Effector CD8-positive, alpha-beta T cell (primary cell): ENCODE measurements at regions not wholly inside any gene's neighbourhood (a gene's known extent, or its start where the extent isn't known, plus 50 kb on each side); places are given as distances from the start of the nearest gene placed in this dataset.

Source experiments
- DNase-seq: peaks from one replicate; lab custom pipeline; 2025; lab: John Stamatoyannopoulos, UW

- no peak for DNase-seq
These were observed 299.5 kb downstream of the PRL start for GRCh38 chr6:21997119-21998037.

GRCh38 chr6:21998582-21998981 is 298.3 kb downstream of the PRL start:
- no peak for DNase-seq

- no peak for DNase-seq
These were observed 297.8 kb downstream of the PRL start for GRCh38 chr6:21999012-21999528.

- DNase-seq: no peak
These were observed 297.1 kb downstream of the PRL start for GRCh38 chr6:21999741-22000140.

- no peak for DNase-seq
These were observed 295.3 kb downstream of the PRL start for GRCh38 chr6:22001396-22002027.

GRCh38 chr6:22003287-22003686 is 293.5 kb downstream of the PRL start:
- DNase-seq: no peak

GRCh38 chr6:22006795-22007194 is 290.0 kb downstream of the PRL start:
- no peak for DNase-seq

GRCh38 chr6:22007469-22007868 is 289.4 kb downstream of the PRL start:
- DNase-seq: no peak

- no peak for DNase-seq
These were observed 288.5 kb downstream of the PRL start for GRCh38 chr6:22008248-22008836.

- DNase-seq: no peak
These were observed 286.7 kb downstream of the PRL start for GRCh38 chr6:22010102-22010501.

- DNase-seq: no peak
These were observed 281.6 kb downstream of the PRL start for GRCh38 chr6:22015216-22015615.

GRCh38 chr6:22015944-22016343 is 280.9 kb downstream of the PRL start:
- no peak for DNase-seq

GRCh38 chr6:22017272-22017671 is 279.6 kb downstream of the PRL start:
- no peak for DNase-seq

- DNase-seq: no peak
These were observed 279.1 kb downstream of the PRL start for GRCh38 chr6:22017766-22018165.

GRCh38 chr6:22019857-22020256 is 277.0 kb downstream of the PRL start:
- no peak for DNase-seq

- DNase-seq: no peak
These were observed 276.4 kb downstream of the PRL start for GRCh38 chr6:22020299-22021003.

- DNase-seq: no peak
These were observed 274.9 kb downstream of the PRL start for GRCh38 chr6:22021966-22022365.

- DNase-seq: no peak
These were observed 272.9 kb downstream of the PRL start for GRCh38 chr6:22023937-22024336.

- no peak for DNase-seq
These were observed 271.8 kb downstream of the PRL start for GRCh38 chr6:22024973-22025467.

GRCh38 chr6:22025468-22026163 is 271.2 kb downstream of the PRL start:
- no peak for DNase-seq

GRCh38 chr6:22026164-22026678 is 270.6 kb downstream of the PRL start:
- no peak for DNase-seq
